ENCODE measurements at regions not wholly inside any gene's neighbourhood (a gene's known extent, or its start where the extent isn't known, plus 50 kb on each side); places are given as distances from the start of the nearest gene placed in this dataset.

DNA sequence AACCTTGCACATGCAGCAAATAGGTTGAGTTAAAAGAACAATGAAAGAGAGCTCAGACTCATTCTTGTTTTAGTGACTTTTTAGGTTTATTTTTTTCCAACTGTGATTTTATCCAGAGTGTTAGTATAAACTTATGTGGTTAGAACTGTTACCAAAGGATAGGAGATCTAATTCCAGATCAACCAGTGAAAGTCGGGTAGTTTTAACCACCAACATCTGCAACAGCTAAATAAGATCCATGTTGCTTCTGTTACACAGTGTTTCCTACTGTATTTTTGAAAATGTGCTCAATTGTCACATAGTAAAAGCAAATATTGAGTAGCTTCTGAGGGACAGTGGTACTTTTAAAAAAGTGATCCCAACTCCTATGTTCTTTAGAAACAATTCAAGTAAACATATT lies 53.9 kb upstream of the ARGLU1 start:
- H3K4me1 ChIP-seq (ENCODE audit: control insufficient read depth, insufficient read depth, low read length) = no peaks in the 10 kb centered on the region
- H3K36me3 ChIP-seq (ENCODE audit: control insufficient read depth in 2 of 2, insufficient read depth in 1 of 2, low read length in 2 of 2) = no peaks in the 10 kb centered on the region
- TF ChIP-seq KLF9 (tag by site-specific recombination; IDR thresholded peaks at IDR 0.05; ENCODE audit: low read depth) (no peak), ZNF776 (tag by site-specific recombination; IDR thresholded peaks at IDR 0.05; ENCODE audit: borderline replicate concordance) (no peak), MZF1 (tag by site-specific recombination; IDR thresholded peaks at IDR 0.05; ENCODE audit: borderline replicate concordance) (no peak), ZBTB11 (tag by site-specific recombination; conservative IDR thresholded peaks at IDR 0.05; ENCODE audit: low read depth) (no peak), ZNF140 (tag by site-specific recombination; IDR thresholded peaks at IDR 0.05) (no peak)
- TF ChIP-seq, protein P1, sequence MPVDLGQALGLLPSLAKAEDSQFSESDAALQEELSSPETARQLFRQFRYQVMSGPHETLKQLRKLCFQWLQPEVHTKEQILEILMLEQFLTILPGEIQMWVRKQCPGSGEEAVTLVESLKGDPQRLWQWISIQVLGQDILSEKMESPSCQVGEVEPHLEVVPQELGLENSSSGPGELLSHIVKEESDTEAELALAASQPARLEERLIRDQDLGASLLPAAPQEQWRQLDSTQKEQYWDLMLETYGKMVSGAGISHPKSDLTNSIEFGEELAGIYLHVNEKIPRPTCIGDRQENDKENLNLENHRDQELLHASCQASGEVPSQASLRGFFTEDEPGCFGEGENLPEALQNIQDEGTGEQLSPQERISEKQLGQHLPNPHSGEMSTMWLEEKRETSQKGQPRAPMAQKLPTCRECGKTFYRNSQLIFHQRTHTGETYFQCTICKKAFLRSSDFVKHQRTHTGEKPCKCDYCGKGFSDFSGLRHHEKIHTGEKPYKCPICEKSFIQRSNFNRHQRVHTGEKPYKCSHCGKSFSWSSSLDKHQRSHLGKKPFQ (tag by site-specific recombination; IDR thresholded peaks at IDR 0.05) = no peak
- H3K27ac ChIP-seq (ENCODE audit: extremely low read depth, low read depth, low read length) = no peak overlapping the region
- POLR2A ChIA-PET = no interaction called here
- H3K4me3 ChIP-seq (ENCODE audit: low read depth, low read length) = no peak overlapping the region
- CTCF ChIA-PET = interaction anchor here (3.4 kb wide), 1 partner anchor 13 kb away, joined by 17 read pairs; no protein-coding TSS in a partner anchor
- no peaks in the 10 kb centered on the region for H3K9me3 ChIP-seq (ENCODE audit: control insufficient read depth, insufficient read depth, low read depth, low read length)

DNA sequence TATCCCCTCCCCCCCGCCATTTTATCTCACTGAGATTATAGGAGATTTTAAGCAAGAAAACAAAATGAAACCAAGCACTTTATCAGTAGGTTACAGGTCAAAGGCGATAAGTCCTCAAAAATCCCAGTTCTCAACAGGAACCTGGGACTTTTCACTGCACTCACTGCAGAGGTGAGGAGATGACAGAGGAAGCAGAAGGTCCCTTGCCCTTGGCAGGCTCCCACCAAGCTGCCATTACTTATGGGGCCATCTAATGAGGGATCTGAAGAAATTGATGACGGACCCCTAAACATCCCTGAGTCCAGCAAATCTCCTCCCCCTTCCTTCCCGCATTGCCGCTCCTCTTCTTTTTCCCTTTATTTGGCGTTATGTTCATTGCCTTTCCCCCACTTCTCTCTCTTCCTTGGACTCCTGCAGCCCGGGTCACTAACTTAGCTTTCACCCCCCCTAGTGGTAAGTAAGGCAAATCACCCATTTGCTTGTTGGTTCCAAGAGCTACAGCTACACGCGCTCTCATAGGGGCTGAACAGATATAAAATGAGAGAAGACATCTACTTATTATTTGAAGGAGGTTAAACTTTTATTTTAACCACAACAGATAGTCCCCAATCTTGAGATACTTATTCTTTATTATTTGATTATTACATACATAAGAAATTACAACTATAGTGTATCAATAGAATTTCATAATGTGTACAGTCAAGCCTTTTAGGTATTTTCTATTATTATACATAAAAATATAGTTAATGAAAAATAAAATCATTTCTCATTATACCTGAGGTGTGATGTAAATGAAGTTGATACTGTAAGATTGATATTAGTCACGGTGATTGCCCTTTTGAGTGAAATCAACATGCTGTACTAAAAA lies 52.0 kb upstream of the ARGLU1 start:
- H3K9me3 ChIP-seq (ENCODE audit: control insufficient read depth, insufficient read depth, low read depth, low read length) = no peaks in the 10 kb centered on the region
- no peaks in the 10 kb centered on the region for H3K4me1 ChIP-seq (ENCODE audit: control insufficient read depth, insufficient read depth, low read length)
- ChIA-PET POLR2A (interaction anchor here (0.6 to 1.6 kb wide), 2 partner anchors 52 to 84 kb away, joined by 4 to 10 read pairs; partner anchors contain the start of genes ARGLU1 and EFNB2), CTCF (interaction anchor here (0.6 to 3.4 kb wide), 29 partner anchors 8 to 1040 kb away, joined by 3 to 17 read pairs (median 3); no protein-coding TSS in a partner anchor)
- H3K4me3 ChIP-seq (ENCODE audit: low read depth, low read length) = no peak overlapping the region
- no peaks in the 10 kb centered on the region for H3K36me3 ChIP-seq (ENCODE audit: control insufficient read depth in 2 of 2, insufficient read depth in 1 of 2, low read length in 2 of 2)
- H3K27ac ChIP-seq (ENCODE audit: extremely low read depth, low read depth, low read length) = no peak overlapping the region
- TF ChIP-seq TRIM28 (IDR thresholded peaks at IDR 0.05; ENCODE audit: borderline replicate concordance, low read length) (no peak), IKZF3 (tag by site-specific recombination; IDR thresholded peaks at IDR 0.05) (0 out of 2 replicates have a peak, but pooled peaks have one; percentile 14), ZNF510 (tag by site-specific recombination; IDR thresholded peaks at IDR 0.05; ENCODE audit: insufficient replicate concordance) (no peak), ZNF248 (tag by site-specific recombination; IDR thresholded peaks at IDR 0.05) (no peak), ZNF155 (tag by site-specific recombination; IDR thresholded peaks at IDR 0.05) (no peak), ZNF132 (tag by site-specific recombination; IDR thresholded peaks at IDR 0.05; ENCODE audit: borderline replicate concordance) (no peak), ZNF610 (tag by site-specific recombination; IDR thresholded peaks at IDR 0.05; ENCODE audit: borderline replicate concordance) (peak; percentile 89; the same call in 1 of the 2 replicates), ZFP37 (tag by site-specific recombination; IDR thresholded peaks at IDR 0.05) (0 out of 2 replicates have a peak, but pooled peaks have one; percentile 19), PRDM10 (tag by site-specific recombination; IDR thresholded peaks at IDR 0.05) (no peak), ZBTB1 (tag by site-specific recombination; IDR thresholded peaks at IDR 0.05) (no peak), ZNF223 (tag by site-specific recombination; IDR thresholded peaks at IDR 0.05) (no peak), ZNF549 (tag by site-specific recombination; IDR thresholded peaks at IDR 0.05) (no peak), ZNF596 (tag by site-specific recombination; IDR thresholded peaks at IDR 0.05) (0 out of 2 replicates have a peak, but pooled peaks have one; percentile 8), ZNF513 (tag by site-specific recombination; IDR thresholded peaks at IDR 0.05) (no peak), ZNF184 (tag by site-specific recombination; IDR thresholded peaks at IDR 0.05) (no peak), ZNF530 (tag by site-specific recombination; IDR thresholded peaks at IDR 0.05; ENCODE audit: low read depth) (no peak), ZBTB48 (tag by site-specific recombination; IDR thresholded peaks at IDR 0.05) (no peak; the same call in 1 of the 2 replicates)
